Stimulated activated CD8-positive, alpha-beta memory T cell treated with anti-CD3 and anti-CD28 coated beads, Interleukin-7, amount 100 ng/mL, for 1 hour (primary cell): ENCODE measurements at regions not wholly inside any gene's neighbourhood (a gene's known extent, or its start where the extent isn't known, plus 50 kb on each side); places are given as distances from the start of the nearest gene placed in this dataset.

Experiments used
- DNase-seq, 2 donors: peaks; one replicate each; pipeline ENCODE4 v3.0.0-alpha.2; 2020; ENCODE audit warnings: low read depth in 2 of 2

- DNase-seq = no peak
These were observed 997.4 kb downstream of the BCL11B start for GRCh38 chr14:98274596-98274995.

- no peak for DNase-seq
These were observed 993.2 kb downstream of the BCL11B start for GRCh38 chr14:98278800-98279199.

- DNase-seq = no peak
These were observed 991.6 kb downstream of the BCL11B start for GRCh38 chr14:98280436-98280835.

GRCh38 chr14:98288825-98289224 is 983.2 kb downstream of the BCL11B start:
- no peak for DNase-seq

GRCh38 chr14:98290596-98290995 is 981.4 kb downstream of the BCL11B start:
- DNase-seq = no peak

GRCh38 chr14:98292191-98292590 is 979.8 kb downstream of the BCL11B start:
- no peak for DNase-seq

- DNase-seq = no peak
These were observed 978.4 kb downstream of the BCL11B start for GRCh38 chr14:98293576-98293975.

GRCh38 chr14:98296895-98297294 is 975.1 kb downstream of the BCL11B start:
- DNase-seq = no peak

- DNase-seq = no peak
These were observed 974.4 kb downstream of the BCL11B start for GRCh38 chr14:98297567-98297966.

- DNase-seq = no peak
These were observed 973.3 kb downstream of the BCL11B start for GRCh38 chr14:98298481-98299244.

GRCh38 chr14:98301681-98302080 is 970.3 kb downstream of the BCL11B start:
- DNase-seq = no peak

- DNase-seq = no peak
These were observed 967.4 kb downstream of the BCL11B start for GRCh38 chr14:98304574-98304973.

GRCh38 chr14:98309591-98309990 is 962.4 kb downstream of the BCL11B start:
- no peak for DNase-seq

GRCh38 chr14:98312006-98312405 is 960.0 kb downstream of the BCL11B start:
- DNase-seq = no peak

- no peak for DNase-seq
These were observed 950.2 kb downstream of the BCL11B start for GRCh38 chr14:98321841-98322240.

- DNase-seq = no peak
These were observed 948.2 kb downstream of the BCL11B start for GRCh38 chr14:98323836-98324235.

- no peak for DNase-seq
These were observed 946.2 kb downstream of the BCL11B start for GRCh38 chr14:98325761-98326160.

GRCh38 chr14:98328496-98328895 is 943.5 kb downstream of the BCL11B start:
- DNase-seq = no peak

- DNase-seq = no peak
These were observed 937.8 kb downstream of the BCL11B start for GRCh38 chr14:98334186-98334585.

- DNase-seq = no peak
These were observed 930.8 kb downstream of the BCL11B start for GRCh38 chr14:98341211-98341610.

GRCh38 chr14:98345161-98345560 is 926.8 kb downstream of the BCL11B start:
- DNase-seq = no peak

GRCh38 chr14:98347686-98348085 is 924.3 kb downstream of the BCL11B start:
- no peak for DNase-seq

GRCh38 chr14:98348505-98348904 is 923.5 kb downstream of the BCL11B start:
- DNase-seq = no peak

- DNase-seq = no peak
These were observed 921.8 kb downstream of the BCL11B start for GRCh38 chr14:98350213-98350612.
